Ascending aorta (tissue), 2 donors: ENCODE measurements at regions not wholly inside any gene's neighbourhood (a gene's known extent, or its start where the extent isn't known, plus 50 kb on each side); places are given as distances from the start of the nearest gene placed in this dataset.
"Not testable (repeated sequence)": the region's sequence is repeated elsewhere in the genome, so short reads cannot be mapped to it uniquely, and the experiment has no call there.

Experiments
- DNase-seq, 2 donors: peaks; one replicate each; pipeline ENCODE4 v3.0.0-alpha.2; 2019; ENCODE audit warnings: low spot score in 2 of 2
- H3K27ac ChIP-seq, 2 donors: fragments of 200-600 bp; sonication (generic); one replicate each; pipeline ENCODE4 v1.5.1; 2016 to 2017; ENCODE audit warnings: mild to moderate bottlenecking in 1 of 2
- H3K27me3 ChIP-seq: fragments of 200-600 bp; sonication (generic); one replicate; pipeline ENCODE4 v1.5.1; 2017
- H3K36me3 ChIP-seq, 2 donors: fragments of 200-600 bp; sonication (generic); one replicate each; pipeline ENCODE4 v1.5.1; 2016
- H3K4me1 ChIP-seq, 2 donors: fragments of 200-600 bp; sonication (generic); one replicate each; pipeline ENCODE4 v1.5.1; 2016 to 2017; ENCODE audit warnings: mild to moderate bottlenecking in 1 of 2
- H3K4me3 ChIP-seq, 2 donors: fragments of 200-600 bp; sonication (generic); one replicate each; pipeline ENCODE4 v1.5.1; 2016 to 2017; ENCODE audit warnings: mild to moderate bottlenecking in 1 of 2
- H3K9me3 ChIP-seq, 2 donors: fragments of 200-600 bp; sonication (generic); one replicate each; pipeline ENCODE4 v1.5.1; 2016
- intact Hi-C: fragments of 100-400 bp; cut with DNase I; formaldehyde crosslinking; loops from one replicate; pipeline ENCODE4 v1.15.1; 2023
- TF ChIP-seq, protein P1 (sequence below), 3 experiments: fragments of 200-600 bp in 2 of 3; fragments of 450-650 bp in 1 of 3; sonication (generic) in 2 of 3; IDR thresholded peaks; one replicate each; pipeline ENCODE4 v1.5.1; 2016 to 2019; ENCODE audit warnings: antibody characterized with exemption in 3 of 3, mild to moderate bottlenecking in 1 of 3, moderate library complexity in 1 of 3

- intact Hi-C loops, H3K36me3 ChIP-seq, H3K4me1 ChIP-seq, H3K27me3 ChIP-seq, H3K9me3 ChIP-seq, H3K4me3 ChIP-seq, H3K27ac ChIP-seq: not testable (repeated sequence)
- DNase-seq, result peak in 1 of 2 donors; percentile 15
These were observed 102.3 kb downstream of the ZNF267 start for GRCh38 chr16:31975826-31976419.

DNA sequence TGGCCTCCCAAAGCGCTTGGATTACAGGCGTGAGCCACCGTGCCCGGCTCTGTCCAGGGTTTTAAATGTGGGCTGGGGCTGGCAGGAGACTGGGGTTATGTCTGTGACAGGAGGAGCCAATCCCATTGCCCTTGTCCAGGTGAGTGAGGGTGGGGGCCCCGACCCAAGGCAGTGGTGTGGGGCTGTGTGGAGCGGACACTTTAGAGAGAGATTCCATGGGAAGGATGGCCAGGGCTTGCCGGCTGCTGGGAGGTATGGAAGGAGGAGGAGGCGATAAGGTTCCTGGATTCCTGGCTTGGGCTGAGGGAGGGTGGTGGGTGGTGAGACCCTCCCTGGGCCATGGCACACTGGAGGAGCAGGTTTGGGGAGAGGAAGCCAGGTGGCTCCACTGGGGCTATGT is 104.9 kb downstream of the ZNF267 start:
- H3K27me3 ChIP-seq, result not testable (repeated sequence)
- peak in 1 of 2 donors; percentile 4 for DNase-seq

DNA sequence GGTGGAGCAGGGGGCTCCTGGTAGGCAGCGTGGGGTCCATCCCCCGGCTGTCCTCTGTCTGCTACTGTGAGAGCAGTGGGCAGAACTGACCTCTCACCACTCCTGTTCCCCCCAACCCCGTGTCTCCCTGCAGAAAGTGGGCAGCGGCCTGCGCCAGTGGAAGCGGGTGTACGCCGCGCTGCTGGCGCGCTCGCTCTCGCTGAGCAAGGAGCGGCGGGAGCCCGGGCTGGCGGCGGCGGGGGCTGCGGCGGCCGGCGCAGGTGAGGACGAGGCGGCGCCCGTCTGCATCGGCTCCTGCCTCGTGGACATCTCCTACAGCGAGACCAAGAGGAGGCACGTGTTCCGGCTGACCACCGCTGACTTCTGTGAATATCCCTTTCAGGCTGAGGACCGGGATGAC is 108.1 kb downstream of the ZNF267 start:
- H3K4me3 ChIP-seq, H3K27me3 ChIP-seq, H3K36me3 ChIP-seq, DNase-seq, H3K9me3 ChIP-seq, H3K27ac ChIP-seq, intact Hi-C loops, H3K4me1 ChIP-seq: not testable (repeated sequence)

More for the DNA sequence above, 104.9 kb downstream of the ZNF267 start:
- H3K4me3 ChIP-seq, intact Hi-C loops, H3K4me1 ChIP-seq, H3K9me3 ChIP-seq, H3K36me3 ChIP-seq, H3K27ac ChIP-seq: not testable (repeated sequence)

DNA sequence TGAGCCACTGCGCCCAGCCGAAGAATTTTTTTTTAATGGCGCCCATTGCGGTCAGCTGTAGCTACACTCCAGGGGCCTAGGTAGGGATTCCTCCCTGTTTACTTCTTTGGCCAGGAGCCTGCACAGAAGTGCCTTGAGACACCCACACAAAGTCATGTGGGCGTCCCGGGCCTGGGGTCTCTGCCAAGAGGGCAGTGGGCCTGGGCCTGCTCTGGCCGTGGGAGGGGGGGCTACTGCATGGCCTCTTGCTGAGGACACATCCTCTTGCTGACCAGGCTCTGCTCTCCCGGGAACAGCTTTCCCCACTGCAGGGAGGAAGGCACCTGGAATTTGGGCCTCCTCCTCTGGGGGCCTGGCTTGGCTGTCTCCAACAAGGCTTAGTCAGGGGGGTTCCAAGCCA is 109.4 kb downstream of the ZNF267 start:
- intact Hi-C loops, H3K4me3 ChIP-seq, H3K27me3 ChIP-seq, H3K9me3 ChIP-seq, H3K4me1 ChIP-seq, H3K27ac ChIP-seq, H3K36me3 ChIP-seq: not testable (repeated sequence)
- peak in 1 of 2 donors; percentile 44 for DNase-seq

DNA sequence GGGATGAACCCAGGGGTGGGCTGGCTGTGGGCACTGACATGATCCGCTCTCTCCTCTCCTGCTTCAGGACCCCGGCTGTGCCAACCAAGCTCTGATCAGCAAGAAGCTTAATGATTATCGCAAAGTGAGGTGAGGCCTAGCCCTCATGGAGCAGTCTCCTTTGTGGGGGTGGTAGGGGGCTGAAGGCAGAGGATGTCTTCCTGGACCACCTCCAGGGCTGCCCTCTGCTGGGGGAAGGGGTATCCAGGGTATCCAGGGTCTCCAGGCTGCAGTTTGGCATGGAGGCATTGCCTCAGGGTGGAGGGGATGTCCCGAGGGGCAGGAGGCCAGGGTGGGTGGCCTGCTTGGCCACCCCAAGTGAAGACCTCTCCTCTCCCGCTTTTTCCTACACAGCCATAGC is 110.1 kb downstream of the ZNF267 start:
- H3K4me1 ChIP-seq, H3K4me3 ChIP-seq, H3K27ac ChIP-seq, intact Hi-C loops, H3K27me3 ChIP-seq, H3K9me3 ChIP-seq, H3K36me3 ChIP-seq: not testable (repeated sequence)
- peak in 1 of 2 donors; percentile 13 for DNase-seq

DNA sequence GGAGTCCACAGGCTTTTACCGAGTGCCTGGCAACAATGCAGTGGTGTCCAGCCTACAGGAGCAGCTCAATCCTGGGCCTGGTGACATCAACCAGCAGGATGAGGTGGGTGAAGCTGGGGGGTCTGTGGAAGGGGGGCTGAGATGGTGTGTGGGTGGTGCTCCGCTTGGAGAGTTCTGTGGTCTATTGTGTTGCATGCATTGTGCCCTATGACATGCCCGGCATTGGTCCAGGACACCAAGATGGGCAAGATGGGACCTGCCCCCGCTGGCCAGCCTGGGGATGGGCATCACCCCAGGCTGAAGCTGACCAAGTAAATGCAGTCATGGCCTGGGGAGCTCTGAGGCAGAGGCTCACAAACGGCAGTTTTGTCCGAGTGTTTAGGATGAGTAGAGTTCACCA is 113.3 kb downstream of the ZNF267 start:
- intact Hi-C loops, H3K9me3 ChIP-seq, H3K36me3 ChIP-seq, H3K27ac ChIP-seq, H3K4me3 ChIP-seq, H3K4me1 ChIP-seq, H3K27me3 ChIP-seq, DNase-seq: not testable (repeated sequence)

GRCh38 chr16:31988595-31989581 is 115.3 kb downstream of the ZNF267 start:
- DNase-seq, intact Hi-C loops, H3K4me1 ChIP-seq, H3K36me3 ChIP-seq, H3K27me3 ChIP-seq, H3K9me3 ChIP-seq, H3K27ac ChIP-seq, H3K4me3 ChIP-seq: not testable (repeated sequence)
- TF ChIP-seq, protein P1, sequence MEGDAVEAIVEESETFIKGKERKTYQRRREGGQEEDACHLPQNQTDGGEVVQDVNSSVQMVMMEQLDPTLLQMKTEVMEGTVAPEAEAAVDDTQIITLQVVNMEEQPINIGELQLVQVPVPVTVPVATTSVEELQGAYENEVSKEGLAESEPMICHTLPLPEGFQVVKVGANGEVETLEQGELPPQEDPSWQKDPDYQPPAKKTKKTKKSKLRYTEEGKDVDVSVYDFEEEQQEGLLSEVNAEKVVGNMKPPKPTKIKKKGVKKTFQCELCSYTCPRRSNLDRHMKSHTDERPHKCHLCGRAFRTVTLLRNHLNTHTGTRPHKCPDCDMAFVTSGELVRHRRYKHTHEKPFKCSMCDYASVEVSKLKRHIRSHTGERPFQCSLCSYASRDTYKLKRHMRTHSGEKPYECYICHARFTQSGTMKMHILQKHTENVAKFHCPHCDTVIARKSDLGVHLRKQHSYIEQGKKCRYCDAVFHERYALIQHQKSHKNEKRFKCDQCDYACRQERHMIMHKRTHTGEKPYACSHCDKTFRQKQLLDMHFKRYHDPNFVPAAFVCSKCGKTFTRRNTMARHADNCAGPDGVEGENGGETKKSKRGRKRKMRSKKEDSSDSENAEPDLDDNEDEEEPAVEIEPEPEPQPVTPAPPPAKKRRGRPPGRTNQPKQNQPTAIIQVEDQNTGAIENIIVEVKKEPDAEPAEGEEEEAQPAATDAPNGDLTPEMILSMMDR (IDR thresholded peaks at IDR 0.05), result peak in 1 of 3 experiments; percentile 18

DNA sequence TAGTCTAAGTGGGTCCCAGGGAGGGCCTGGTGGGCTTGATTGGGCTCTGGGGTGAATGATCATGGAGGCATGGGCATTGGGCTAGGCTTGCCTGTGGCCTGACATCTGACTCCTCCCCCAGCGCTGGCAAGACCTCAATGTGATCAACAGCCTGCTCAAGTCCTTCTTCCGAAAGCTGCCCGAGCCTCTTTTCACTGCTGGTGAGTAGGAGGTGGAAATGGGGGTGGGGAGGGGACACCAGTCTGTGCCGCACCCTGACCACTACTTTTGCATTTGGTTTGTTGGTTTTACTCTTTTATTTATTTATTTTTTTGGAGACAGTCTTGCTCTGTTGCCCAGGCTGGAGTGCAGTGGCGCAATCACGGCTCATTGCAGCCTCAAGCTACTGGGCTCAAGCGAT is 116.7 kb downstream of the ZNF267 start:
- H3K27me3 ChIP-seq, intact Hi-C loops, DNase-seq, H3K36me3 ChIP-seq, H3K9me3 ChIP-seq, H3K4me1 ChIP-seq, H3K4me3 ChIP-seq, H3K27ac ChIP-seq: not testable (repeated sequence)

- H3K27me3 ChIP-seq, DNase-seq, intact Hi-C loops: not testable (repeated sequence)
These were observed 117.4 kb downstream of the ZNF267 start for GRCh38 chr16:31990980-31991379.

DNA sequence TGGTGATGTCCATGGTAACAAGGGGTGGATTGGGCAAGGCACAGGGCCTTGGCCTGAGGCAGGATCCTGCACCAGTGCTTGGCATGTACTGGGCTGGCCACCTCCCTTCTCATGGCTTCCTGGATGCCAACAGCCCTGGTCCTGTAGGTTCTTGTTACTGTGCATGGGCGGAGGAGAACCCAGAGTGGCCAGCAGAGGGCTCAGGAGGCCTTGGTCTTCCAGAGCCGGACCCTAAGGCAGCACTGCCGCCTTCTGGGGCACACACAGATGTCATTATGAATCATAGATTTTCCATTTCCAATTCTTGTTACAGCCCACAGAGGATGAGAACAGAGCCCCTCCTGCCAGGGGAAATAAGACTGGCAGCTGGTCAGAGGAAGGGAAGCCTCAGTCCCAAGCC is 122.7 kb downstream of the ZNF267 start:
- H3K4me3 ChIP-seq, H3K36me3 ChIP-seq, H3K27ac ChIP-seq, intact Hi-C loops, H3K4me1 ChIP-seq, DNase-seq, H3K9me3 ChIP-seq, H3K27me3 ChIP-seq: not testable (repeated sequence)

More at GRCh38 chr16:31990980-31991379, 117.4 kb downstream of the ZNF267 start:
- not testable (repeated sequence) for H3K27ac ChIP-seq, H3K4me3 ChIP-seq, H3K9me3 ChIP-seq, H3K36me3 ChIP-seq, H3K4me1 ChIP-seq

DNA sequence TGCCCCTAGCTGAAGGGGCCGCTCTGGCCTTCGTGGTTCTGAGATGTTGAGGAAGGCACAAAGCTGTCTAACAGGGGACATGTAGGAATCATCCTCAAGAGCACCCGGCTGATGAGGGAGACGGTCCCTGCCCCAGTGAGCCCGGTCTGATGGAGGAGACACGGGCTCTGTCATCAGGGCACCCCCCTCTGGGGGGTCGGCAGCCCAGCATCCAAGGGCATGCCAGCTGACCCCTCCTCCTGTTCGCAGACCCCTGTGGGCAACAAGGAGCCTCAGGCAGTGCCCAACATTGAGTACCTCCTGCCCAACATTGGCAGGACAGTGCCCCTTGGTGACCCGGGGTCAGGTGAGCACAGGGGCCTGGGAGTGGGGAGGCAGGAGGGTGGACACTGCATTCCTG is 128.9 kb downstream of the ZNF267 start:
- DNase-seq, H3K4me3 ChIP-seq, H3K27ac ChIP-seq, H3K27me3 ChIP-seq, H3K36me3 ChIP-seq, intact Hi-C loops, H3K4me1 ChIP-seq, H3K9me3 ChIP-seq: not testable (repeated sequence)

DNA sequence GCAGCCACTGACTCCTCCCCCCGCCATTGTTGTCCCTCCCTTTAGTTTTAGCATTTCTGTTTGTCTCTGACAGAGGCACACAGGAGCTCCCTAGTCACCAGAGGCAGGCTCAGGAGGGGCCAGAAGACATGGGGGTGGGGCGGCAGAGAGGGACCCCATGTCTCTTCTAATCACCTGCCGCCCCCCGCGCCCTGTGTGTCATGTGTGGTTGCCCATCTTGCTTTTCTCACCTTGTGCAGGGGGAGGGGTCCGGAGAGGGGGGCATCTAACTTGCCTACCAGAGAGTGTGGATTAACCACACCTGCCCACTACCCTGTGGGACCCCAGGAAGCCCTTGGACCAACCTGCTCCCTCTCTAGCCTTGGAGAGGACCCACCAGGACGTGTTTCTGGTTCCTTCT is 130.2 kb downstream of the ZNF267 start:
- H3K4me3 ChIP-seq, H3K27ac ChIP-seq, H3K27me3 ChIP-seq, H3K36me3 ChIP-seq, DNase-seq, H3K4me1 ChIP-seq, H3K9me3 ChIP-seq, intact Hi-C loops: not testable (repeated sequence)

GRCh38 chr16:32038783-32039496 is 165.3 kb downstream of the ZNF267 start:
- DNase-seq, H3K4me1 ChIP-seq, intact Hi-C loops: not testable (repeated sequence)

More at GRCh38 chr16:32038783-32039496, 165.3 kb downstream of the ZNF267 start:
- not testable (repeated sequence) for H3K36me3 ChIP-seq, H3K4me3 ChIP-seq, H3K27me3 ChIP-seq, H3K9me3 ChIP-seq, H3K27ac ChIP-seq
